ENCODE measurements at regions not wholly inside any gene's neighbourhood (a gene's known extent, or its start where the extent isn't known, plus 50 kb on each side); places are given as distances from the start of the nearest gene placed in this dataset.

GRCh38 chr3:107899990-107900651 is 190.7 kb downstream of the CD47 start:
- no peak for DNase-seq (ENCODE audit: low spot score)

DNA sequence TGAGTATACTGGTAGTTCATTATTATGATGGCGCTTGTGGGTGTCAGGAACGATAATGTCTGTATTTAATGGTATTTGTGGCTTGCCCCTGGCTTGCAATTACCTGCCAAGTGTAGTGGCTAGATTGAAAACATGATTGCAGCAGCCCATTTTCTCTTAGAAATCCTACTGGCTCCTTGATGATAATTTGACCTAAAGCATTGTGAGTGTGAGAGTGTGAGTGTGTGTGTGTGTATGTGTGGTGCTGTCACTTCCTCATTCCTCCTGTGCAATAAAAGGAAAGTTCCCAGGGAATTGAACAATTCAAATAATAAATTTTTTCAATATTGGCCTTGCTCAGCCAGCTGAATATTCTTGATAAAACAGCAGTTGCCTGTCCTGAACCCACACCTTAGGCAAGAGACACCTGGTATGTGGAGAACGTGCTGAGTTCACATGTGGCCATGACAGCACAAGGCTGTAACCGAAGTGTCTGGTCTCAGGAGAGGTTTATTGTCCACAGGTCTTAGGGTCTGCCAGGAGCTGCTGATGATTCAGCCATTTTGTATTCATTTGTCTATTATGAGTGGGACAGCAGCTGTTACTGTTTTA is 193.3 kb downstream of the CD47 start:
- no peak for DNase-seq (ENCODE audit: low spot score)

- no peak for DNase-seq (ENCODE audit: low spot score)
These were observed 195.8 kb downstream of the CD47 start for GRCh38 chr3:107894998-107895397.

GRCh38 chr3:107892955-107893624 is 197.7 kb downstream of the CD47 start:
- no peak for DNase-seq (ENCODE audit: low spot score)

DNA sequence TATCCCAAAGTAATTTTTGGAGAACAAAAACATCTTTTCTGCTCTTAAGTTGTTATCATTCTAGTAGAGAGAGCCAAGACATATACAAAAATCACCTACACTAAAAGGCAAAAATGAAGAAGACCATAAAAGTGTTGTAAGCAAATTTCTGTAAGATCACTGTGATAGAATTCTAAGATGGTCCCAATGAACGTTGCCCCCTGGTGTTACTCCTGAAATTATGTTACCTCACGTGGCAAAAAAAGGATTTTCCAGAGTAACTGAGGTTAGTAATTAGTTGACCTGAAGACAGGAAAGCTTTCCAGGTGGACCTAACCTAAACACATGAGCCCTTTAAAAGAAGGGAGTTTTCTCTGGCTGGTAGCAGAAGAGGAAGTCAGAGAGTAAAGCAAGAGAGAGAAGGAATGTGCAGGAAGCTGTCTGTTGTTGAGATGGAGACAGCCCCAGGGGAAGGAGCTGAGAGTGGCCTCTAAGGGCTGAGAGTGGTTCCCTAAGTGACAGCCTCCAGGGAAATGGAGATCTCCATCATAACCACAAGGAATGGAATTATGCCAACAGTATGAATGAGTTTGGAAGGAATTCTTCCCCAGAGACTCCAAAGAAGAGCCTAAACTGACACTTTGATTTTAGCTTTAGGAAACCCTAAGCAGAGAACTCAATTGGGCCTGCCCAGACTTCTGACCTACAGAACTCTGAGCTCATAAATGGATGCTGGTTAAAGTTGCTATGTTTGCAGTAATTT is 205.9 kb downstream of the CD47 start:
- no peak for DNase-seq (ENCODE audit: low spot score)

DNA sequence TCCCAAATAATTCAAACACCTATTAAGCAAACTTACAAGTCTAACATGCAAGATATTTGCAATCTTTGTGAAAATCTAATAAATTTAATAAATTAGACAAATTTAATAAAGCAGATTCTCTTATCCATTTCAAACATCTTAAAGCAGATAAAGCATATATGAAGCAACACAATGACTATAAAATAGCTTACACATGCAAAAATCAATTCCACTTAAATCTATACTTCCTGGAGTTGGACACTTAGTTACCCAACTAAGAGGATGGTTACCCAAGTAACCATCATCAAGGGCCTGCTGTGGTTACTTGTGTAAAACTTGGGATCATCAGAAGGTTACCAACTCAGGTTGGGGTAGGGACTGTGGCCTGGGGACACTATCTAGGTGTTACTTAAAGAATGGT is 206.8 kb downstream of the CD47 start:
- DNase-seq (ENCODE audit: low spot score): no peak

- DNase-seq (ENCODE audit: low spot score): no peak
These were observed 207.9 kb downstream of the CD47 start for GRCh38 chr3:107882881-107883280.

GRCh38 chr3:107882261-107882660 is 208.6 kb downstream of the CD47 start:
- DNase-seq (ENCODE audit: low spot score): no peak

DNA sequence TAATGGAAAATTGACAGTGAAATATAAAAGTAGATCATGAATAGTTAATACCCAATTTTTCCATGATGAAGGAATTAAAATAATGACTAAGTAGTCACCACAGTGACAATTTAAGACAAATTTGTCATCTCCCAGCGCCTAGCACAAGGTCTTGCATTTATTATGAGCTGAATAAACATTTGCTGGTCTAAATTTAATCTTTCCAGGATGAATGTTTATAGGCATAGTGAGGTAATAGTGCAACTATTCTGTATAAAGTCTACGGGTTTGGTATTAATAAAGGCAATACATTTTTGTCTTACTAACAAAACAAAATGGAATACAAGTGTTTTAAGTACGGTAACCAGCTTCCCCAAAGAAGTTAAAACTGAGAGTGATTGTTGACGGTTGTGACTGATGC is 209.3 kb downstream of the CD47 start:
- DNase-seq (ENCODE audit: low spot score): no peak

- no peak for DNase-seq (ENCODE audit: low spot score)
These were observed 210.1 kb downstream of the CD47 start for GRCh38 chr3:107880702-107881101.

GRCh38 chr3:107877936-107878335 is 212.9 kb downstream of the CD47 start:
- no peak for DNase-seq (ENCODE audit: low spot score)

DNA sequence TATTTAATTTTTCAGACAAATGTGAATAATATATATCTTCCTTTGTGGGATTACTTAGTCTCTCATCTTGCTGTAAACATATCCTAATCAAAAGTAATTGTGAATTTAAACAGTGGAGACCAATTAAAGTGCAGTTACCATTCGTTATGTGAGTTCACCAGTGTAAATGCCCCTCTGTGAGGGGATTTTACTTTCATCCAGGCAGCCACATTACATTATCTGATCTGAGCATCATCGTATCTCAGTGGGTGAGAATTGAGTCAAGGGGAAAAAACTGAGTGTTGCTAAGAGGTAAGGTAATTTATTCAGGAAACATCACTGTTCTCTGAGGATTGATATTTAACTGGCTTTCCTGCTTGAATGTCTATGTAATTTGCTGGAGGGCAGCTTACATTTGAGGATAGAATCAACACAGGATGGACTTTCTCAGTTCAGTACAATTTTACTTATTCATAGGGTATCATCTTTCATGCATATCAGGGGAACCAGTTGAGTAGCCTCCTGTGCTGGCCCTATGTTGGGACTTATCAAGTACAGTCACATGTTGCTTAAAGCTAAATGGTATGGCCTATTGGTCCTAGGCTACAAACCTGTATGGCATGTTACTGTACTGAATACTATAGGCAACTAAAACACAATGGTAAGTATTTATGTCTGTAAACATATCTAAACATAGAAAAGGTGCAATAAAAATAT is 219.7 kb downstream of the CD47 start:
- DNase-seq (ENCODE audit: low spot score): no peak

DNA sequence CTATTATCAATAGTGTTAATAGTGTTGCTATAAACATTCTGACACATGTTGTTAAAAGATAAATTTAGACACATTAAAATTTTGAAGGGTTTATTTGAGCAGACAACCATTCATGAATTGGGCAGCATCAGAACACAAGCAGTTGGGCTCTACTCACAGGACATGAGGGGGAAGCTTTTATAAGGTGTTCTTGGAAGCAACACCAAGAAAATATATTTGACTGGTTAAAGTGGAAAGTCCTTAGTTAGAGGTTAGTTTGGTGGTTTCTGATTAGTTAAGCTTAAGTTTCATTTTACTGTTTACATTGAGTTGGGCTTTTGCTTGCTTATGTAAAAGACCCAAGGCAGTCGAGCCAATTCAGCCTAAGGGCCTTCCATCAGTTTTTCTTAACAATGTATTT is 220.7 kb downstream of the CD47 start:
- DNase-seq (ENCODE audit: low spot score): no peak

DNA sequence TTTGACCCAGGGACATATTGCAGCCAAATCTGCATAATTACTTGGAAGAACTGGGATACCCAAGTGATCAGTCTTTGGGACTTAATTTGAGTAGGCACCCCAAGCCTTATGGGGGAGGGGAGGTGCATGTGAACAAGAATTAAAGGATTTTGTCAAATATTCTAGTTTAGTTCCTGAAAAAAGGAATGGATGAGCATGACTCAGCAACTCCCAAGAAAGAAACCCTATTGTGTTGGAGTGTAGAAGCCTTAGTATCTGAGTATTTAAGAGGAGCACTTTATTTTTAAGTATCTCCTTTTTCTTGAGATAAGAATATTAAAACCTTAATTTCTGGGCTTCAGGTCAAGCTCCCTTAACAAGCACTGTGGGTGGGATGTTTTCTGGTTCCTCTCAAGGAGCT is 222.4 kb downstream of the CD47 start:
- no peak for DNase-seq (ENCODE audit: low spot score)

- no peak for DNase-seq (ENCODE audit: low spot score)
These were observed 228.9 kb downstream of the CD47 start for GRCh38 chr3:107861904-107862303.

DNA sequence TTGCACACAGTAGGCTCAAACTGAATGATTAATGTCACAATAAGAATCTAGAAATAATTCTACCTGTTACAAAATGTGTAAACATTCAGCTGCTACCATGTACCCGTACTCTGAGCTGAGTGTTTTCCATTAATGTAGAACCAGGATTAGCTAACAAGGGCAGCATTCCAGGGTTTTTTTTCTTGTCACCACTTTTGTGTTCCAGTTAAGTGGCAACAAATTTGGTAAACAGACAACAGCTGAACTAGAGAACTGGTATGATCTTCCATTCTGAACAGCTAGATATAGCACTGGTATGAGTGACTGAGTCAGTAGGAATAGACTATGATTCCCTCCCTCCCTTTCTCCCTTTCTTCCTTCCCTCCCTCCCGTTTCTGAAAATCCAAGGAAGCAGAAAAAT is 229.4 kb downstream of the CD47 start:
- no peak for DNase-seq (ENCODE audit: low spot score)

Data from SW480 (cell line).